Left kidney (tissue), 1 donor: ENCODE measurements at regions not wholly inside any gene's neighbourhood (a gene's known extent, or its start where the extent isn't known, plus 50 kb on each side); places are given as distances from the start of the nearest gene placed in this dataset.
"Not testable (repeated sequence)": the region's sequence is repeated elsewhere in the genome, so short reads cannot be mapped to it uniquely, and the experiment has no call there.

Experiments
- DNase-seq: peaks from one replicate; pipeline ENCODE4 v3.0.0-alpha.2; 2013

- no peak for DNase-seq
Observed at GRCh38 chr5:90285581-90285980, 124.0 kb downstream of the CETN3 start.

DNA sequence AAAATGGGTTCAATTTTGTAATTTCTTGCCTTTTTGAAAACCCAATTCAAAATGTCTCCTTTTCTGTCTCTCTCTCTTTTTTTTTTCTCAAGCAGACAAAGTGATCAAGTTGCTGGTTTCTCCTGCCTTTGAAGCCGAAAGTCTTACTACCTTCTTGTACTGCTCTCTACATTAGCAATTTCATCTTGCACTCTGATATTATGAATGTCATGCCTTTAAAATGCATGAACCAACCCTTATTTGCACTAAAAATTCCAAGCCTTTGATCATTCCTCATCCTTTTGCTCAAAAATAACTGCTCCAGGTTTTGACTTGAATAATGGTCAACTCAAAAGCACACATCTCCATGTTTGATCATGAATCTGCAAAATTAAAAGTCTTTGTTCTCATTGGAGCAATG lies 125.2 kb downstream of the CETN3 start:
- DNase-seq: no peak

DNA sequence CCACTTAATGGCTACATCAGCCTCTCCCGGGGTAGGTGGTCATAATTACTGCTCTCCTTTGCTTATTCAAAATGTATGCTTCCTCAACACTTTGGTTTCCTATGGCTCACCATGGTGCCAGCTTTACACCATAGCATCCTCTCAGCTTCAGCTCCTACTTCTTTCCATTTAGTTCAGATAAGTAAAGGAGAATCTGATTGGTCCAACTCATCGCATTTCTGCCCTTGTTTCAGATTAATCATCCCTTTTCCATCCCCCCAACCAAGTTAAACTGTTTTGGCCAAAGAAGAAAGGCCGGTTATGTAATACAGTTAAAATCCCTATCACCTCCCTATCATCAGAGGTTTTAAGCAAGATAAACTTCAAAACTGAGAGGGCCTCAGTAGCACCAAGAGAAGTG lies 130.5 kb downstream of the CETN3 start:
- no peak for DNase-seq

GRCh38 chr5:90274216-90274615 lies 135.3 kb downstream of the CETN3 start:
- no peak for DNase-seq

DNA sequence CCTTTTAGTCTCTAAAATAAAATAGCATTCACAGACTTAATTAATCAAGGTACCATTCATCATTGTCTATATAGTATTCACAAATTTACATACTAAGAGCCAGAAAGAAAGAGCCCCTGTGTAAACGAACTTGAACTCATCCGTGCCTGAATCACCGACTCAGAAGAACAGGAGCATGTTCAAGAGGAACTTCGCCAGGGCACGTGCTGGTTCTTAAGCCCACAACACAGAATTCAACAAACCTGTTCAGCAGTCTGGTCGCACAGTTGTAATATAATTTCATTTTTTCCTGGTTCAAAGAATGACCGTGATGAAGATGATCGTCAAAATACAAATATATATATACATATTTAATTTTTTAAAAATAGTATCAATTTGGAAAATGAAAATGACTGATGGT lies 141.9 kb downstream of the CETN3 start:
- DNase-seq: no peak

- DNase-seq: no peak
Observed at GRCh38 chr5:90265545-90265857, 144.1 kb downstream of the CETN3 start.

- peak; percentile 58 for DNase-seq
Observed at GRCh38 chr5:90264689-90265544, 144.6 kb downstream of the CETN3 start.

DNA sequence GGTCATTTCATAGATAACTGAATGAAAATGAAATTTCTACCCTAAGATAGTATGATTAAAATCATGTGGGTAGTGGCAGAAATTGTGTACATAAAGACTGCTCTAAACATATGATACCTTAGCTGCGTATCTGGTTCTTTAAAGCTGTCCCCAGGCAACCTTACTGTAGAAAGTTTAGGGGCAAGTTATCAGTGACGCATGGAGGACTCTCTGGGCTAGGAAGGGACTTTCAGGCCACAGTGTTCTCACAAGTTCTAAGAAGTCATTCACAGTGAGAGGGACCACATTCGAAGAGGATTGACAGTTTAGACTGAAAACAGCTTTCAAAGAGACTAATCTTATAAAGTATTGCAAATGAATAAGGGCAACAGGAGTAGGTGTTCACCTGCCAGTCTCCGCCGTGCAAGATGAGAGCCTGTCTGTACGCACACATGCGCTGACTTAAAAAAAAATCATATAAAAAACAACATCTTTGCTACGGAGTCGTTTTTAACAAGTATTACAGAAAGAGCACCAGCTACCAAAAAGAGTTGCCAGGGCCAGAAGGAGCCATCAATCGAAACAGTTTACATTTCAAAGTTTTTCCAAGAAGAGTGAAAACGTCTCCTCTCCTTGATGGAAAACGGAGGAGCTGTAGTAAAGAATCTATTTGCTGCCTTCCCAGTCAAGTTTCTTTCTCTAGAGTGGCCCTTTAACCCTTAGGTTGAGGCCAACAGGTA lies 146.3 kb downstream of the CETN3 start:
- DNase-seq: no peak

DNA sequence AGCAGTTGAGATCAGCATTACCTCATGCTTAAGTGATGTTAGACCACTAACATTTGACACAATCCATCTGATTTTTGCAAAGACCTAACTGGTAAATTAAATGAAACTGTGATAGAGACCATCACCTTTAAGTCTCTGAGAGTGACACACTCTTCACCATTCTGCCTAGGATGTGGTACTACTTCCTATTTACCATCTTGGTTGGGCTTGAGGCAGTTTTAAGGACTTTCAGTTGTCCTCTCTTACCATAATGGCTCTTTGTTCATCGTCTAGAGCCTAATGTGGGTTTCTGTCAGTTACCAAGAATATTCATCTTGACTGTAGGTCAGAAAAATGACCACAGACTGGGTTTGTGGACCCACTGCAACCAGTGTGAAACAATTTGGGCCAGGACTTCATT lies 158.1 kb downstream of the CETN3 start:
- DNase-seq: no peak

GRCh38 chr5:90248640-90249039 lies 160.9 kb downstream of the CETN3 start:
- no peak for DNase-seq

GRCh38 chr5:90243848-90244247 lies 165.7 kb downstream of the CETN3 start:
- DNase-seq: not testable (repeated sequence)

DNA sequence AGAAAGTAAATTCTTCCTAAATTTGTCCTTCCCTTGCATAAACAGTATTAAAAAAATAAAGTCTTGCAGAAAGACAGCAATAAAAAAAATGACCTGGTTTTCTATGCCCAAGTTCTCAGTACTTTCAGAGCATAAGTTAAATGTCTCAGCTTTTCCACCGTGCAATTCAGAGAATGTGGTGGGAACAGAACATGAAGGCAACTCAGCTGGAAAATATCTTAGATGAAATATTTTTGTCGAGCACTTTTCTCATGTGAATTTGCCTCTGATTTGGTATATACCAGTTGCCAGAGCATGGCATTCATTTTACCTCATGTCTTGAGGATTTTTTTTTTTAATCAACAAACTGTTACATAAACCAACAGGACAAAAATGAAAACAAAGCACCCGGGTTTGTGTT lies 176.1 kb downstream of the CETN3 start:
- no peak for DNase-seq

DNA sequence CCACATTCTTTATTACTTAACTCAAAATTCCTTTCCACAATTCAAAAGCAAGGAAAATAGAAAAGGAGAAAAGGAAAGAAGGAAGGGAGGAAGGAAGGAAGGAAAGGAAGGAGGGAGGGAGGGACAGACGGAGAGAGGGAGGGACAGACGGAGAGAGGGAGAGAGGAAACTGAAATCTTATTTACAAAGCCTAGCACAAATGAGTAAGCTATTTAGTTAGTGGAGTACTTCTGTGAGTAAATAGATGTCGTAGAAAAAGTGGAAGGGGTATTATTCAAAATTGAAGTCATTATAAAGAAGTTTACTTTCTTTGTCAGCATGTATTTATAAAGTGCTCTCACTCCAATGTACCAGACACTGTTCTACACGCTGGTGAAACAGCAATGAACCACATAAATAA lies 177.9 kb downstream of the CETN3 start:
- no peak for DNase-seq

- DNase-seq: no peak
Observed at GRCh38 chr5:90227683-90228082, 181.9 kb downstream of the CETN3 start.

- no peak for DNase-seq
Observed at GRCh38 chr5:90226433-90227099, 183.0 kb downstream of the CETN3 start.

- DNase-seq: no peak
Observed at GRCh38 chr5:90224342-90224741, 185.2 kb downstream of the CETN3 start.

DNA sequence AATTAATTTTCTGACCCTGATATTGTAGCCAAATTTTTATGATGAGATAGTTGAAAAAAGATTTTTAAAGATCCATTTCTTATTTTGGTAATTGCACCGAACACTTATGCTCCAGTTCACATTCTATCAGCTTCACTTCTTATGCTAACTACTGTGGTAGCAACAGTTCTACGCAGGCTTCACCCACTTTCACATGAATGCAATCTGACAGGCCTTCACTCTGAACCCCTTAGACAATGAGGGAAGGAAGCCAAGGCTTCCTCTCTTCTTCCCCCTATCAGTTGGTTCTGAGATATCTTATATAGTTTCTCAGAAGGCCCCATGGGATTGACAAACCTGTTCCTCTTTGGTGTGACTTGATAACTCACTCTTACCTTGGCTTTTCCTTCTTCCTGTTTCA lies 185.8 kb downstream of the CETN3 start:
- no peak for DNase-seq

DNA sequence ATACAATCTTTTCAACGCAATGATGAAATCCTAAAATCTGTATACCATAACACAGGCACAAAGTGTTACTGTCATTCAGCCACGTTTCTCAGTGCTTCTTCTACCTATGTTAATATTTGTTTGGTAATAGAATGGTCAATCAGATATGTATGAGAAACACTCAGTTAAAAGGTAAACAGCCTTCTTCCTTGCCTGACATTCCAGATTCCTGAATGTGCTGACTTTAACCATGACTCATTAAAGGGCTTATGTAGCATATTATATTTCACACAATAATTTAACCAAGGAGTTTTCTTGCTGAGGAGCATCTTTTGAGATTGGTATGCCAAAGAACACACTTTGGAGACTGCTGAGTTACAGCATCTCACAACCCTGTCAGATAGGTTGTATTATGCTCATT lies 187.6 kb downstream of the CETN3 start:
- DNase-seq: no peak

DNA sequence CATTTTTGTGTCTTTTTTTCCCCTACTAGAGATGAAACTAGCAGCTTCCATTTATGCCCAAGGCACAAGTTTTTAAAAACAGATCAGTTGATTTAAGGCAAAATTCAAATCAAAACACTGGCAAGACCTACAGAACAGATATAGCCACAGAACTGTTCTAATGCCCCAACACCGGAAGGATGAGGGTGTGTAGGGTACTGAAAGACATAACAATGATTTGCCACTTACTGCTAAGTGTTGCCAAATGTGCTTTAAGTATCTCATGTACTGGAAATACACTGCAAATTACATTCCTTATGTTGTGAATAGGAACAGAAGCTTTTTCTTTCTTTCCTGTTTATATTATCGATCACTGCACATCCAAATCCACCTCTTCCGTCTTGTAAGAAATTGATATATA lies 189.0 kb downstream of the CETN3 start:
- no peak for DNase-seq

DNA sequence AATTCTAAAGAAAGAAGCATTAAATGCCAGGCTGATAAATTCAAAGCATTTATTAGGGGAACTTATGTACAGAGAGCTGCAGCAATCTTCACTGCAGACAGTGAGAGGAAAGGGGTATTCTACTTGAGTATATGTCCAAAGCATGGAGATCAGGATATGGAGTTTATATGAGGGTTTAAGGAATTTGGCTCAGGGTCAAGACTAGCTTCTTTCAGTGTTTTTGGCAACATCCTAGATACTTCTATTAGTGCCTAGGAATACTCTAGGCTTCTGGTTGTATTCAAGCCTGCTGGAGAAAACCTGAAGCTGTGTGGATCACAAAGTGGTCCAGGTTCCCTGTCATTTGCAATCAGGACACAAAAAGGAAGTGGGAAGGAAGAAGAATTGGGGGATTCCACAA lies 194.6 kb downstream of the CETN3 start:
- no peak for DNase-seq

GRCh38 chr5:90208323-90208722 lies 201.2 kb downstream of the CETN3 start:
- not testable (repeated sequence) for DNase-seq

- DNase-seq: no peak
Observed at GRCh38 chr5:90201923-90202322, 207.6 kb downstream of the CETN3 start.

DNA sequence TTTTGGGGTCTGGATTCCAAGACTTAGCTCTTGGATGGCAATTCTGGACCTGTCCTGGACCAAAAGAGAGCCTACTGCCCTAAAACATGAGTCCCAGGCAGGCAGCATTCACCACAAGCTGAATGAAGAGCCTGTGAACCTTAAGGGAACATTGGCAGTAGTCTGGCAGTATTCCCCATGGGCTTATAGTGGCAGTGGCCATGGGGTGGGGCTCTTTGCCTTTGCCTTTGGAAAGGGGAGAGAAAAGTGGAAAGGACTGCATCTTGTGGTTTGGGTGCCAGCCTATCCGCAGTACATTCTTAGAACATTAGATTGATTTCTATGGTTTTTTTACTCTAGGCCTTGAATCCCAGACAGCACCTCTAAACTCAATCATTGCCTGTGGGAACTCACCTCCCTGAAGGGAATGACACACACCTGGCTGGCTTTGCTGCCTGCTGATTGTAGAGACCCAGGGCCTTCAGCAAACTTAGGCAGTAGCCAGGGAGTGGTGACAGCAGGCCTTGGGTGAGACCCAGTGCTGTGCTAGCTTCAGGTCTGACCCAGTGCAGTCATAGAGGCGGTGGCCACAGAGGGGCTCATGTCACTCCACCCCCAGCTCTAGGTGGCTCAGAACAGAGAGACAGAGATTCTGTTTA lies 216.3 kb downstream of the CETN3 start:
- DNase-seq: no peak
